Activated CD4-positive, alpha-beta T cell treated with anti-CD3 and anti-CD28 coated beads, Interleukin-2, Interleukin-6, amounts not matched to agents 100 ng/mL and 50 ng/mL, durations not matched to agents 16 hours and 8 hours (primary cell): ENCODE measurements at regions not wholly inside any gene's neighbourhood (a gene's known extent, or its start where the extent isn't known, plus 50 kb on each side); places are given as distances from the start of the nearest gene placed in this dataset.
"Not testable (repeated sequence)": the region's sequence is repeated elsewhere in the genome, so short reads cannot be mapped to it uniquely, and the experiment has no call there.

Experiments
- DNase-seq: peaks from one replicate; pipeline ENCODE4 v3.0.0-alpha.2; 2020

- no peak for DNase-seq
These were observed 437.5 kb upstream of the TMEM132C start for GRCh38 chr12:127829281-127830064.

GRCh38 chr12:127830065-127830460, 436.9 kb upstream of the TMEM132C start:
- no peak for DNase-seq

GRCh38 chr12:127830730-127831129, 436.2 kb upstream of the TMEM132C start:
- no peak for DNase-seq

- DNase-seq = no peak
These were observed 434.8 kb upstream of the TMEM132C start for GRCh38 chr12:127832172-127832571.

- DNase-seq = not testable (repeated sequence)
These were observed 430.2 kb upstream of the TMEM132C start for GRCh38 chr12:127836802-127837201.

- no peak for DNase-seq
These were observed 409.3 kb upstream of the TMEM132C start for GRCh38 chr12:127857661-127858060.

GRCh38 chr12:127860536-127860935, 406.4 kb upstream of the TMEM132C start:
- DNase-seq = no peak

GRCh38 chr12:127861406-127861805, 405.6 kb upstream of the TMEM132C start:
- DNase-seq = no peak

GRCh38 chr12:127873306-127873705, 393.7 kb upstream of the TMEM132C start:
- DNase-seq = no peak

GRCh38 chr12:127881371-127882140, 385.4 kb upstream of the TMEM132C start:
- DNase-seq = no peak

GRCh38 chr12:127883013-127883412, 384.0 kb upstream of the TMEM132C start:
- DNase-seq = no peak

- DNase-seq = no peak
These were observed 380.8 kb upstream of the TMEM132C start for GRCh38 chr12:127885954-127886750.

GRCh38 chr12:127886827-127887226, 380.1 kb upstream of the TMEM132C start:
- DNase-seq = no peak

- DNase-seq = no peak
These were observed 377.8 kb upstream of the TMEM132C start for GRCh38 chr12:127888943-127889719.

- DNase-seq = no peak
These were observed 372.9 kb upstream of the TMEM132C start for GRCh38 chr12:127893895-127894609.

GRCh38 chr12:127896661-127897060, 370.3 kb upstream of the TMEM132C start:
- no peak for DNase-seq

- DNase-seq = no peak
These were observed 368.4 kb upstream of the TMEM132C start for GRCh38 chr12:127898616-127899015.

GRCh38 chr12:127899971-127900370, 367.0 kb upstream of the TMEM132C start:
- DNase-seq = no peak

- no peak for DNase-seq
These were observed 366.6 kb upstream of the TMEM132C start for GRCh38 chr12:127900386-127900785.

- DNase-seq = no peak
These were observed 363.8 kb upstream of the TMEM132C start for GRCh38 chr12:127903146-127903545.

- DNase-seq = no peak
These were observed 357.9 kb upstream of the TMEM132C start for GRCh38 chr12:127909041-127909440.

- DNase-seq = no peak
These were observed 355.7 kb upstream of the TMEM132C start for GRCh38 chr12:127911291-127911690.
